K562 (cell line): ENCODE measurements at regions not wholly inside any gene's neighbourhood (a gene's known extent, or its start where the extent isn't known, plus 50 kb on each side); places are given as distances from the start of the nearest gene placed in this dataset.
"Not testable (repeated sequence)": the region's sequence is repeated elsewhere in the genome, so short reads cannot be mapped to it uniquely, and the experiment has no call there.

Source experiments
- ESRRA ChIP-seq: fragments of 450-650 bp; IDR thresholded peaks from 2 replicates; pipeline ENCODE4 v1.6.1; 2014; ENCODE audit warnings: low read depth, mild to moderate bottlenecking, moderate library complexity, borderline replicate concordance
- FOXA1 ChIP-seq: fragments of 450-650 bp; IDR thresholded peaks from 2 replicates; pipeline ENCODE4 v1.6.1; 2016; ENCODE audit warnings: mild to moderate bottlenecking, borderline replicate concordance
- GABPB1 ChIP-seq: sonication (generic); formaldehyde crosslinking; IDR thresholded peaks from 2 replicates; pipeline ENCODE4 v1.8.0; 2022; ENCODE audit warnings: mild to moderate bottlenecking, missing genetic modification reagents
- POLR2A ChIP-seq: fragments of 450-650 bp; conservative IDR thresholded peaks from 2 replicates; pipeline ENCODE4 v1.6.1; 2016
- POLR2AphosphoS5 ChIP-seq: IDR thresholded peaks from 2 replicates; pipeline ENCODE4 v1.6.1; 2011; ENCODE audit warnings: mild to moderate bottlenecking, low read depth, low read length, moderate library complexity; ENCODE audit not compliant: control insufficient read depth, insufficient read depth
- PYGO2 ChIP-seq: fragments of 450-650 bp; IDR thresholded peaks from 2 replicates; pipeline ENCODE4 v1.6.1; 2016; ENCODE audit warnings: mild to moderate bottlenecking, missing genetic modification characterization, moderate library complexity, missing compliant biosample characterization
- RAD21 ChIP-seq, 2 experiments: fragments of 250-450 bp in 1 of 2; fragments of 450-650 bp in 1 of 2; sonication (Bioruptor Pico) in 1 of 2; formaldehyde crosslinking in 1 of 2; IDR thresholded peaks in 1 of 2; conservative IDR thresholded peaks in 1 of 2; 2 replicates each; pipeline versions ENCODE4 v1.4.0 to v1.8.0; 2020 to 2022; ENCODE audit warnings: mild to moderate bottlenecking in 2 of 2, moderate library complexity in 1 of 2
- SRF ChIP-seq, 2 experiments: fragments of 250-450, 450-650 bp in 1 of 2; sonication (Bioruptor Pico) in 1 of 2; sonication (generic) in 1 of 2; formaldehyde crosslinking; IDR thresholded peaks; 2 replicates each; pipeline versions ENCODE4 v1.5.0 to v1.5.1; 2020 to 2022; ENCODE audit warnings: mild to moderate bottlenecking in 1 of 2, missing genetic modification reagents in 1 of 2
- ZNF24 ChIP-seq: fragments of 450-650 bp; IDR thresholded peaks from 2 replicates; pipeline ENCODE4 v1.6.1; 2016
- ZNF354B ChIP-seq: fragments of 250-450 bp; sonication (Bioruptor Pico); IDR thresholded peaks from 2 replicates; pipeline ENCODE4 v1.4.0; 2020
- TF ChIP-seq, protein P1 (sequence below), 3 experiments: IDR thresholded peaks in 2 of 3; conservative IDR thresholded peaks in 1 of 3; 2 replicates each; pipeline ENCODE4 v1.5.1; 2011 to 2012; ENCODE audit warnings: low read length in 3 of 3, mild to moderate bottlenecking in 3 of 3, control low read depth in 2 of 3, improper control_type of control experiment in 1 of 3, inconsistent platforms in 1 of 3, low read depth in 1 of 3, mixed read lengths in 1 of 3, moderate library complexity in 1 of 3; ENCODE audit not compliant: insufficient read depth in 2 of 3
- TF ChIP-seq, protein P2 (sequence below): fragments of 200-600 bp; sonication (generic); IDR thresholded peaks from one replicate; pipeline ENCODE4 v1.6.1; 2012; ENCODE audit warnings: mild to moderate bottlenecking, low read depth, low read length, inconsistent platforms

DNA sequence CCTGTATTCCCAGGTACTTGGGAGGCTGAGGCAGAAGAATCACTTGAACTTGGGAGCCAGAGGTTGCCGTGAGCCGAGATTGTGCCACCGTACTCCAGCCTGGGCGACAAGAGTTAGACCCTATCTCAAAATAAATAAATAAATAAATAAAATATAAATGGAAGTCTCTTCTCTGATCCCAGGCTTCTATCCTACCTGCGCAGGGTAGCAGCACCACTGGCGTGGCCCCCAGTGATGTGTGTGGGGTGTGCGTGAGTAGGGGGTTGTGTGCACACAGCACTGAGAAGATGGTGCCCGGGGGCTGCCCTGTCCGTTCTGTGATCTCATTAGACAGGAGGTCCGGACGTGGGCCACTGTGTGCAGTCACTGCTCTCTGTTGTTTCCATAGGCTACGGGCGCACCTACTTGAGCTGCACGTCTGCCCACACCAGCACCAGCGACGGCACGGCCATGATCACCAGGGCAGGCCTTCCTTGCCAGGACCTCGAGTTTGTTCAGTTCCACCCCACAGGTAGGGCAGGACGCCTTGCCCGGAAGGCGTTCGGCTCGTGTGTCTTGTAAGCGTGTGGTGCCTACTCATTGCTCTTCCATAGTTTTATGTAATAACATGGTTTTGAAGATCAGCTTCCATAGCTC lies 52.5 kb upstream of the MUC20 start:
- not testable (repeated sequence) for TF ChIP-seq RAD21 (CRISPR knock-in tag; conservative IDR thresholded peaks at IDR 0.05 in 1 of 2, IDR thresholded peaks at IDR 0.05 in 1 of 2); PYGO2 (tag); ESRRA; POLR2A; FOXA1; ZNF354B; GABPB1 (CRISPR knock-in tag); SRF (CRISPR knock-in tag; IDR thresholded peaks at IDR 0.05); ZNF24
- TF ChIP-seq, protein P1, sequence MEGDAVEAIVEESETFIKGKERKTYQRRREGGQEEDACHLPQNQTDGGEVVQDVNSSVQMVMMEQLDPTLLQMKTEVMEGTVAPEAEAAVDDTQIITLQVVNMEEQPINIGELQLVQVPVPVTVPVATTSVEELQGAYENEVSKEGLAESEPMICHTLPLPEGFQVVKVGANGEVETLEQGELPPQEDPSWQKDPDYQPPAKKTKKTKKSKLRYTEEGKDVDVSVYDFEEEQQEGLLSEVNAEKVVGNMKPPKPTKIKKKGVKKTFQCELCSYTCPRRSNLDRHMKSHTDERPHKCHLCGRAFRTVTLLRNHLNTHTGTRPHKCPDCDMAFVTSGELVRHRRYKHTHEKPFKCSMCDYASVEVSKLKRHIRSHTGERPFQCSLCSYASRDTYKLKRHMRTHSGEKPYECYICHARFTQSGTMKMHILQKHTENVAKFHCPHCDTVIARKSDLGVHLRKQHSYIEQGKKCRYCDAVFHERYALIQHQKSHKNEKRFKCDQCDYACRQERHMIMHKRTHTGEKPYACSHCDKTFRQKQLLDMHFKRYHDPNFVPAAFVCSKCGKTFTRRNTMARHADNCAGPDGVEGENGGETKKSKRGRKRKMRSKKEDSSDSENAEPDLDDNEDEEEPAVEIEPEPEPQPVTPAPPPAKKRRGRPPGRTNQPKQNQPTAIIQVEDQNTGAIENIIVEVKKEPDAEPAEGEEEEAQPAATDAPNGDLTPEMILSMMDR (IDR thresholded peaks at IDR 0.05 in 2 of 3, conservative IDR thresholded peaks at IDR 0.05 in 1 of 3; ENCODE audit: insufficient read depth in 2 of 3, low read depth in 1 of 3, low read length in 3 of 3), result not testable (repeated sequence)
- 0 out of 2 replicates have a peak, but pooled peaks have one; percentile 27 for TF ChIP-seq POLR2AphosphoS5
- TF ChIP-seq, protein P2, sequence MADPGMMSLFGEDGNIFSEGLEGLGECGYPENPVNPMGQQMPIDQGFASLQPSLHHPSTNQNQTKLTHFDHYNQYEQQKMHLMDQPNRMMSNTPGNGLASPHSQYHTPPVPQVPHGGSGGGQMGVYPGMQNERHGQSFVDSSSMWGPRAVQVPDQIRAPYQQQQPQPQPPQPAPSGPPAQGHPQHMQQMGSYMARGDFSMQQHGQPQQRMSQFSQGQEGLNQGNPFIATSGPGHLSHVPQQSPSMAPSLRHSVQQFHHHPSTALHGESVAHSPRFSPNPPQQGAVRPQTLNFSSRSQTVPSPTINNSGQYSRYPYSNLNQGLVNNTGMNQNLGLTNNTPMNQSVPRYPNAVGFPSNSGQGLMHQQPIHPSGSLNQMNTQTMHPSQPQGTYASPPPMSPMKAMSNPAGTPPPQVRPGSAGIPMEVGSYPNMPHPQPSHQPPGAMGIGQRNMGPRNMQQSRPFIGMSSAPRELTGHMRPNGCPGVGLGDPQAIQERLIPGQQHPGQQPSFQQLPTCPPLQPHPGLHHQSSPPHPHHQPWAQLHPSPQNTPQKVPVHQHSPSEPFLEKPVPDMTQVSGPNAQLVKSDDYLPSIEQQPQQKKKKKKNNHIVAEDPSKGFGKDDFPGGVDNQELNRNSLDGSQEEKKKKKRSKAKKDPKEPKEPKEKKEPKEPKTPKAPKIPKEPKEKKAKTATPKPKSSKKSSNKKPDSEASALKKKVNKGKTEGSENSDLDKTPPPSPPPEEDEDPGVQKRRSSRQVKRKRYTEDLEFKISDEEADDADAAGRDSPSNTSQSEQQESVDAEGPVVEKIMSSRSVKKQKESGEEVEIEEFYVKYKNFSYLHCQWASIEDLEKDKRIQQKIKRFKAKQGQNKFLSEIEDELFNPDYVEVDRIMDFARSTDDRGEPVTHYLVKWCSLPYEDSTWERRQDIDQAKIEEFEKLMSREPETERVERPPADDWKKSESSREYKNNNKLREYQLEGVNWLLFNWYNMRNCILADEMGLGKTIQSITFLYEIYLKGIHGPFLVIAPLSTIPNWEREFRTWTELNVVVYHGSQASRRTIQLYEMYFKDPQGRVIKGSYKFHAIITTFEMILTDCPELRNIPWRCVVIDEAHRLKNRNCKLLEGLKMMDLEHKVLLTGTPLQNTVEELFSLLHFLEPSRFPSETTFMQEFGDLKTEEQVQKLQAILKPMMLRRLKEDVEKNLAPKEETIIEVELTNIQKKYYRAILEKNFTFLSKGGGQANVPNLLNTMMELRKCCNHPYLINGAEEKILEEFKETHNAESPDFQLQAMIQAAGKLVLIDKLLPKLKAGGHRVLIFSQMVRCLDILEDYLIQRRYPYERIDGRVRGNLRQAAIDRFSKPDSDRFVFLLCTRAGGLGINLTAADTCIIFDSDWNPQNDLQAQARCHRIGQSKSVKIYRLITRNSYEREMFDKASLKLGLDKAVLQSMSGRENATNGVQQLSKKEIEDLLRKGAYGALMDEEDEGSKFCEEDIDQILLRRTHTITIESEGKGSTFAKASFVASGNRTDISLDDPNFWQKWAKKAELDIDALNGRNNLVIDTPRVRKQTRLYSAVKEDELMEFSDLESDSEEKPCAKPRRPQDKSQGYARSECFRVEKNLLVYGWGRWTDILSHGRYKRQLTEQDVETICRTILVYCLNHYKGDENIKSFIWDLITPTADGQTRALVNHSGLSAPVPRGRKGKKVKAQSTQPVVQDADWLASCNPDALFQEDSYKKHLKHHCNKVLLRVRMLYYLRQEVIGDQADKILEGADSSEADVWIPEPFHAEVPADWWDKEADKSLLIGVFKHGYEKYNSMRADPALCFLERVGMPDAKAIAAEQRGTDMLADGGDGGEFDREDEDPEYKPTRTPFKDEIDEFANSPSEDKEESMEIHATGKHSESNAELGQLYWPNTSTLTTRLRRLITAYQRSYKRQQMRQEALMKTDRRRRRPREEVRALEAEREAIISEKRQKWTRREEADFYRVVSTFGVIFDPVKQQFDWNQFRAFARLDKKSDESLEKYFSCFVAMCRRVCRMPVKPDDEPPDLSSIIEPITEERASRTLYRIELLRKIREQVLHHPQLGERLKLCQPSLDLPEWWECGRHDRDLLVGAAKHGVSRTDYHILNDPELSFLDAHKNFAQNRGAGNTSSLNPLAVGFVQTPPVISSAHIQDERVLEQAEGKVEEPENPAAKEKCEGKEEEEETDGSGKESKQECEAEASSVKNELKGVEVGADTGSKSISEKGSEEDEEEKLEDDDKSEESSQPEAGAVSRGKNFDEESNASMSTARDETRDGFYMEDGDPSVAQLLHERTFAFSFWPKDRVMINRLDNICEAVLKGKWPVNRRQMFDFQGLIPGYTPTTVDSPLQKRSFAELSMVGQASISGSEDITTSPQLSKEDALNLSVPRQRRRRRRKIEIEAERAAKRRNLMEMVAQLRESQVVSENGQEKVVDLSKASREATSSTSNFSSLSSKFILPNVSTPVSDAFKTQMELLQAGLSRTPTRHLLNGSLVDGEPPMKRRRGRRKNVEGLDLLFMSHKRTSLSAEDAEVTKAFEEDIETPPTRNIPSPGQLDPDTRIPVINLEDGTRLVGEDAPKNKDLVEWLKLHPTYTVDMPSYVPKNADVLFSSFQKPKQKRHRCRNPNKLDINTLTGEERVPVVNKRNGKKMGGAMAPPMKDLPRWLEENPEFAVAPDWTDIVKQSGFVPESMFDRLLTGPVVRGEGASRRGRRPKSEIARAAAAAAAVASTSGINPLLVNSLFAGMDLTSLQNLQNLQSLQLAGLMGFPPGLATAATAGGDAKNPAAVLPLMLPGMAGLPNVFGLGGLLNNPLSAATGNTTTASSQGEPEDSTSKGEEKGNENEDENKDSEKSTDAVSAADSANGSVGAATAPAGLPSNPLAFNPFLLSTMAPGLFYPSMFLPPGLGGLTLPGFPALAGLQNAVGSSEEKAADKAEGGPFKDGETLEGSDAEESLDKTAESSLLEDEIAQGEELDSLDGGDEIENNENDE, result not testable (repeated sequence)
